Tibial nerve (tissue), 4 donors: ENCODE measurements at regions not wholly inside any gene's neighbourhood (a gene's known extent, or its start where the extent isn't known, plus 50 kb on each side); places are given as distances from the start of the nearest gene placed in this dataset.

ENCODE experiments used
- DNase-seq, 2 donors: peaks; one replicate each; pipeline ENCODE4 v3.0.0-alpha.2; 2019; ENCODE audit warnings: low spot score in 2 of 2
- H3K27ac ChIP-seq, 4 donors: fragments of 200-600 bp; sonication (generic) in 3 of 4; one replicate each; pipeline ENCODE4 v1.5.1; 2017 to 2019; ENCODE audit warnings: mild to moderate bottlenecking in 1 of 4
- H3K27me3 ChIP-seq, 2 donors: fragments of 200-600 bp; sonication (generic) in 1 of 2; one replicate each; pipeline versions ENCODE4 v1.5.1 to v1.6.0; 2017 to 2019
- H3K36me3 ChIP-seq, 3 donors: fragments of 200-600 bp; sonication (generic); one replicate each; pipeline ENCODE4 v1.5.1; 2018 to 2019
- H3K4me1 ChIP-seq, 4 donors: fragments of 200-600 bp; sonication (generic) in 3 of 4; one replicate each; pipeline ENCODE4 v1.5.1; 2017 to 2019
- H3K4me3 ChIP-seq, 4 donors: fragments of 200-600 bp; sonication (generic) in 3 of 4; one replicate each; pipeline ENCODE4 v1.5.1; 2017 to 2019; ENCODE audit warnings: mild to moderate bottlenecking in 1 of 4, moderate library complexity in 1 of 4
- H3K9me3 ChIP-seq, 4 donors: fragments of 200-600 bp; sonication (generic) in 3 of 4; one replicate each; pipeline ENCODE4 v1.5.1; 2017 to 2019
- CTCF ChIP-seq, 5 experiments: fragments of 200-600 bp in 3 of 5; fragments of 450-650 bp in 2 of 5; sonication (generic) in 3 of 5; IDR thresholded peaks; one replicate each; pipeline ENCODE4 v1.5.1; 2016 to 2019; ENCODE audit warnings: antibody characterized with exemption in 5 of 5, mild to moderate bottlenecking in 3 of 5, moderate library complexity in 2 of 5
- EP300 ChIP-seq, 2 donors: sonication (generic); formaldehyde crosslinking; IDR thresholded peaks; one replicate each; pipeline ENCODE4 v1.6.1; 2017; ENCODE audit warnings: antibody characterized with exemption in 2 of 2, mild to moderate bottlenecking in 1 of 2
- POLR2A ChIP-seq, 2 donors: fragments of 450-650 bp; IDR thresholded peaks; one replicate each; pipeline ENCODE4 v1.6.1; 2017; ENCODE audit warnings: antibody characterized with exemption in 2 of 2, mild to moderate bottlenecking in 2 of 2, moderate library complexity in 2 of 2
- WGBS, 2 donors: methylation state at CpG; one replicate each; pipeline ENCODE4 v1.1.5; 2018; 5-methylcytosine and 5-hydroxymethylcytosine counted together

GRCh38 chr5:98621821-98622220, 151.6 kb upstream of the RGMB start:
- H3K4me3 ChIP-seq = no peak overlapping the region
- DNase-seq = no peak
- no peaks in the 10 kb centered on the region for H3K9me3 ChIP-seq
- H3K36me3 ChIP-seq = no peaks in the 10 kb centered on the region
- TF ChIP-seq EP300 (IDR thresholded peaks at IDR 0.05) (no peak), POLR2A (IDR thresholded peaks at IDR 0.05) (no peak), CTCF (IDR thresholded peaks at IDR 0.05) (no peak)
- WGBS, 2 donors = 94 to 95% methylated on average over 7 of the region's 7 CpGs
- no peaks in the 10 kb centered on the region for H3K27me3 ChIP-seq
- H3K4me1 ChIP-seq = no peaks in the 10 kb centered on the region
- no peak overlapping the region for H3K27ac ChIP-seq

GRCh38 chr5:98624145-98624880, 149.2 kb upstream of the RGMB start:
- TF ChIP-seq POLR2A (IDR thresholded peaks at IDR 0.05) = no peak
- no peak for TF ChIP-seq EP300 (IDR thresholded peaks at IDR 0.05)
- TF ChIP-seq CTCF (IDR thresholded peaks at IDR 0.05) = no peak
- 76 to 77% methylated on average over 3 of the region's 3 CpGs for WGBS, 2 donors
- Histone ChIP-seq H3K27me3 (no peaks in the 10 kb centered on the region), H3K27ac (no peak overlapping the region), H3K4me3 (no peak overlapping the region), H3K4me1 (no peaks in the 10 kb centered on the region), H3K9me3 (peaks cover 0 to 10% (median 0%) of the 10 kb centered on the region in 4 donors), H3K36me3 (no peaks in the 10 kb centered on the region)
- no peak for DNase-seq

GRCh38 chr5:98627121-98627520, 146.3 kb upstream of the RGMB start:
- H3K27me3 ChIP-seq = no peaks in the 10 kb centered on the region
- TF ChIP-seq CTCF (IDR thresholded peaks at IDR 0.05) (no peak), POLR2A (IDR thresholded peaks at IDR 0.05) (no peak), EP300 (IDR thresholded peaks at IDR 0.05) (no peak)
- H3K36me3 ChIP-seq = no peaks in the 10 kb centered on the region
- DNase-seq = no peak
- no peak overlapping the region for H3K27ac ChIP-seq
- no peaks in the 10 kb centered on the region for H3K4me1 ChIP-seq
- no peak overlapping the region for H3K4me3 ChIP-seq
- peaks cover 0 to 12% (median 0%) of the 10 kb centered on the region in 4 donors for H3K9me3 ChIP-seq
- WGBS, 2 donors = 90% methylated on average over 3 of the region's 3 CpGs

- DNase-seq = no peak
- H3K27me3 ChIP-seq = no peaks in the 10 kb centered on the region
- no peak overlapping the region for H3K4me3 ChIP-seq
- peaks cover 0 to 6% (median 0%) of the 10 kb centered on the region in 4 donors for H3K4me1 ChIP-seq
- H3K27ac ChIP-seq = no peak overlapping the region
- no peak for TF ChIP-seq CTCF (IDR thresholded peaks at IDR 0.05)
- TF ChIP-seq EP300 (IDR thresholded peaks at IDR 0.05) = no peak
- TF ChIP-seq POLR2A (IDR thresholded peaks at IDR 0.05) = no peak
- WGBS, 2 donors = 81 to 98% methylated on average over 1 of the region's 1 CpG
- H3K9me3 ChIP-seq = peaks cover 0 to 12% (median 0%) of the 10 kb centered on the region in 4 donors
- no peaks in the 10 kb centered on the region for H3K36me3 ChIP-seq
Measured at GRCh38 chr5:98630621-98631020, 142.8 kb upstream of the RGMB start.

- WGBS, 2 donors = 84 to 88% methylated on average over 1 of the region's 1 CpG
- Histone ChIP-seq H3K36me3 (no peaks in the 10 kb centered on the region), H3K27ac (no peak overlapping the region), H3K4me1 (peaks cover 0 to 10% (median 0%) of the 10 kb centered on the region in 4 donors), H3K27me3 (no peaks in the 10 kb centered on the region), H3K9me3 (peaks cover 0 to 12% (median 0%) of the 10 kb centered on the region in 4 donors), H3K4me3 (no peak overlapping the region)
- no peak for TF ChIP-seq CTCF (IDR thresholded peaks at IDR 0.05)
- no peak for TF ChIP-seq POLR2A (IDR thresholded peaks at IDR 0.05)
- TF ChIP-seq EP300 (IDR thresholded peaks at IDR 0.05) = no peak
- DNase-seq = no peak
Measured at GRCh38 chr5:98631311-98632054, 142.0 kb upstream of the RGMB start.
